SK-N-SH (cell line): ENCODE measurements at regions not wholly inside any gene's neighbourhood (a gene's known extent, or its start where the extent isn't known, plus 50 kb on each side); places are given as distances from the start of the nearest gene placed in this dataset.

Source experiments
- CTCF ChIA-PET: fragments of 300-600, 350-600 bp; formaldehyde crosslinking; extraction: SDS; loops from one replicate; lab custom pipeline; 2021; lab: Yijun Ruan, JAX
- POLR2A ChIA-PET: fragments of 350-600 bp; sonication (Branson Sonifier 250); formaldehyde crosslinking; extraction: SDS; loops from one replicate; lab custom pipeline; 2020; ENCODE audit warnings: antibody characterized with exemption, inconsistent platforms; lab: Yijun Ruan, JAX
- DNase-seq: peaks from one replicate; pipeline ENCODE4 v3.0.0; 2012
- H2AFZ ChIP-seq: fragments of 200-600 bp; sonication (generic); 2 replicates; pipeline ENCODE4 v1.8.1; 2016; ENCODE audit warnings: antibody characterized with exemption, mild to moderate bottlenecking, low read depth
- H3F3A ChIP-seq: fragments of 200-600 bp; sonication (generic); replicated peaks from 2 replicates; pipeline ENCODE3; 2016; ENCODE audit warnings: antibody characterized with exemption, mild to moderate bottlenecking; ENCODE audit not compliant: insufficient read depth
- H3K27ac ChIP-seq, 2 experiments: fragments of 200-500 bp in 1 of 2; fragments of 200-600 bp in 1 of 2; sonication (Bioruptor generic) in 1 of 2; sonication (generic), shearing (Covaris generic) in 1 of 2; 2 replicates each; pipeline versions ENCODE4 v1.5.1 to v1.6.1; 2014 to 2016; ENCODE audit warnings: low read depth in 2 of 2, inconsistent platforms in 1 of 2, low read length in 1 of 2, mild to moderate bottlenecking in 1 of 2, mixed read lengths in 1 of 2
- H3K27me3 ChIP-seq: fragments of 200-600 bp; sonication (generic), shearing (Covaris generic); 2 replicates; pipeline ENCODE4 v1.6.1; 2016; ENCODE audit warnings: mixed run types; ENCODE audit not compliant: insufficient read depth
- H3K36me3 ChIP-seq, 2 experiments: fragments of 200-500 bp in 1 of 2; fragments of 200-600 bp in 1 of 2; sonication (Bioruptor generic) in 1 of 2; sonication (generic) in 1 of 2; replicated peaks in 1 of 2; 2 replicates each; pipeline versions ENCODE3 to v1.5.1; 2014 to 2016; ENCODE audit warnings: low read length in 1 of 2, mild to moderate bottlenecking in 1 of 2; ENCODE audit not compliant: insufficient read depth in 2 of 2, control insufficient read depth in 1 of 2
- H3K4me1 ChIP-seq, 2 experiments: fragments of 200-500 bp in 1 of 2; fragments of 200-600 bp in 1 of 2; sonication (Bioruptor generic) in 1 of 2; sonication (generic), shearing (Covaris generic) in 1 of 2; 2 replicates each; pipeline versions ENCODE4 v1.5.1 to v1.6.1; 2014 to 2016; ENCODE audit warnings: low read depth in 1 of 2, low read length in 1 of 2, mixed run types in 1 of 2; ENCODE audit not compliant: insufficient read depth in 2 of 2, control insufficient read depth in 1 of 2
- H3K4me2 ChIP-seq: fragments of 200-600 bp; sonication (generic), shearing (Covaris generic); 2 replicates; pipeline ENCODE4 v1.6.1; 2017; ENCODE audit warnings: mixed run types
- H3K4me3 ChIP-seq, 2 experiments: fragments of 200-500 bp in 1 of 2; fragments of 200-600 bp in 1 of 2; sonication (Bioruptor generic) in 1 of 2; sonication (generic), shearing (Covaris generic) in 1 of 2; 2 replicates each; pipeline versions ENCODE4 v1.5.1 to v1.8.1; 2014 to 2016; ENCODE audit warnings: low read depth in 2 of 2, inconsistent platforms in 1 of 2, low read length in 1 of 2, mild to moderate bottlenecking in 1 of 2, mixed read lengths in 1 of 2, moderate library complexity in 1 of 2
- H3K79me2 ChIP-seq: fragments of 200-600 bp; sonication (generic); 2 replicates; pipeline ENCODE4 v1.8.1; 2017; ENCODE audit warnings: mild to moderate bottlenecking; ENCODE audit not compliant: insufficient read depth
- H3K9ac ChIP-seq: fragments of 200-600 bp; sonication (generic); 2 replicates; pipeline ENCODE4 v1.6.1; 2017; ENCODE audit warnings: mixed run types
- H3K9me2 ChIP-seq: fragments of 200-600 bp; sonication (generic); 2 replicates; pipeline ENCODE4 v1.6.1; 2017; ENCODE audit warnings: mixed run types
- H3K9me3 ChIP-seq: fragments of 200-600 bp; sonication (generic); 2 replicates; pipeline ENCODE4 v1.6.1; 2017; ENCODE audit warnings: mixed run types, mild to moderate bottlenecking, moderate library complexity
- H4K20me1 ChIP-seq: fragments of 200-600 bp; sonication (generic); 2 replicates; pipeline ENCODE4 v1.6.1; 2017; ENCODE audit warnings: mild to moderate bottlenecking, mixed run types; ENCODE audit not compliant: insufficient read depth
- ELF1 ChIP-seq: IDR thresholded peaks from 2 replicates; pipeline ENCODE4 v1.4.0; 2012
- EZH2phosphoT487 ChIP-seq: fragments of 200-600 bp; sonication (generic); IDR thresholded peaks from 2 replicates; pipeline ENCODE4 v1.6.1; 2017; ENCODE audit warnings: low read depth, mixed run types, mild to moderate bottlenecking, antibody characterized with exemption, moderate library complexity, borderline replicate concordance
- FOXJ3 ChIP-seq: sonication (generic); formaldehyde crosslinking; IDR thresholded peaks from 2 replicates; pipeline ENCODE4 v1.5.1; 2020; ENCODE audit warnings: mild to moderate bottlenecking, missing genetic modification reagents
- GABPA ChIP-seq: IDR thresholded peaks from 2 replicates; pipeline ENCODE4 v1.4.0; 2012; ENCODE audit warnings: low read depth, mild to moderate bottlenecking
- MEF2A ChIP-seq: IDR thresholded peaks from 2 replicates; pipeline ENCODE4 v1.4.0; 2012; ENCODE audit warnings: low read depth, borderline replicate concordance
- MXI1 ChIP-seq: IDR thresholded peaks from 2 replicates; pipeline ENCODE4 v1.6.1; 2012; ENCODE audit warnings: mild to moderate bottlenecking, low read depth, low read length, improper control_type of control experiment
- NFIC ChIP-seq: IDR thresholded peaks from 2 replicates; pipeline ENCODE4 v1.4.0; 2012; ENCODE audit warnings: borderline replicate concordance
- POLR2AphosphoS5 ChIP-seq: IDR thresholded peaks from 2 replicates; pipeline ENCODE4 v1.6.1; 2012; ENCODE audit warnings: low read depth, low read length
- RAD21 ChIP-seq: IDR thresholded peaks from 2 replicates; pipeline ENCODE4 v1.6.1; 2012; ENCODE audit warnings: mild to moderate bottlenecking, low read length
- SIN3A ChIP-seq: IDR thresholded peaks from 2 replicates; pipeline ENCODE4 v1.6.1; 2012; ENCODE audit warnings: low read depth, mild to moderate bottlenecking, low read length, moderate library complexity, borderline replicate concordance
- TEAD4 ChIP-seq: IDR thresholded peaks from 2 replicates; pipeline ENCODE4 v1.4.0; 2012; ENCODE audit warnings: mild to moderate bottlenecking, borderline replicate concordance; ENCODE audit not compliant: insufficient read depth
- YY1 ChIP-seq: IDR thresholded peaks from 2 replicates; pipeline ENCODE4 v1.4.0; 2012; ENCODE audit warnings: low read depth, mild to moderate bottlenecking
- WGBS: methylation state at CpG from one replicate; pipeline ENCODE4 v1.1.6; 2017; ENCODE audit warnings: low lambda C conversion rate; 5-methylcytosine and 5-hydroxymethylcytosine counted together
- TF ChIP-seq, protein P1 (sequence below): IDR thresholded peaks from 2 replicates; pipeline ENCODE4 v1.6.1; 2012; ENCODE audit warnings: mild to moderate bottlenecking, low read depth, low read length, moderate library complexity
- TF ChIP-seq, protein P2 (sequence below): fragments of 150-350 bp; IDR thresholded peaks from 2 replicates; pipeline ENCODE4 v1.6.1; 2016; ENCODE audit warnings: mild to moderate bottlenecking, low read depth, low read length

DNA sequence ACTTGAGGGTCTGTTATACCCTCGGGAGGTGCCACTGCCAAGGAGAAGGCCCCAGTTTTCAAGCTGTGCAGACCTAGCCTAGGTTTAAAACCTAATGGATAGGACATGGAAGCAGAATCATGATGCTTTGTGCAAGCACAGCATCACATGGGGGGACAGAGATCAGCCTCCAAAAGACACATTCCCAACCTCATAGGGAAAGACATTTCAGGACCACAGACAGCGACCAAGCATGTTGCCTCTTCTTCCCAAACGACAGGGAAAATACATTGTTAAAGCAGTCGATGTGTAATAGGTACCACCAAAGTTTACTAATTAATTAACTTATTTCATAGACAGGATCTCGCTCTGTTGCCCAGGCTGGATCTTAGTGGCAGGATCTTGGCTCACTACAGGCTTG, 573.9 kb downstream of the TCERG1L start:
- no peaks in the 10 kb centered on the region for H3K27me3 ChIP-seq
- H3K9me3 ChIP-seq: no peaks in the 10 kb centered on the region
- DNase-seq: no peak
- H3K79me2 ChIP-seq: no peaks in the 10 kb centered on the region
- POLR2A ChIA-PET: no interaction called here
- no peaks in the 10 kb centered on the region for H3K9me2 ChIP-seq
- no peaks in the 10 kb centered on the region for H4K20me1 ChIP-seq
- whole genome bisulfite sequencing: 23% methylated on average over 5 of the region's 5 CpGs
- CTCF ChIA-PET: interaction anchor here (1.0 to 1.2 kb wide), 2 partner anchors 13 to 31 kb away, joined by 3 to 4 read pairs; no protein-coding TSS in a partner anchor
- no peak overlapping the region for H3K9ac ChIP-seq
- no peak overlapping the region for H3K4me3 ChIP-seq
- no peak overlapping the region for H2AFZ ChIP-seq
- no peaks in the 10 kb centered on the region for H3F3A ChIP-seq
- peaks cover 0 to 3% of the 10 kb centered on the region in 2 experiments; a peak in 1 of 4 replicates for H3K4me1 ChIP-seq
- TF ChIP-seq, protein P1, sequence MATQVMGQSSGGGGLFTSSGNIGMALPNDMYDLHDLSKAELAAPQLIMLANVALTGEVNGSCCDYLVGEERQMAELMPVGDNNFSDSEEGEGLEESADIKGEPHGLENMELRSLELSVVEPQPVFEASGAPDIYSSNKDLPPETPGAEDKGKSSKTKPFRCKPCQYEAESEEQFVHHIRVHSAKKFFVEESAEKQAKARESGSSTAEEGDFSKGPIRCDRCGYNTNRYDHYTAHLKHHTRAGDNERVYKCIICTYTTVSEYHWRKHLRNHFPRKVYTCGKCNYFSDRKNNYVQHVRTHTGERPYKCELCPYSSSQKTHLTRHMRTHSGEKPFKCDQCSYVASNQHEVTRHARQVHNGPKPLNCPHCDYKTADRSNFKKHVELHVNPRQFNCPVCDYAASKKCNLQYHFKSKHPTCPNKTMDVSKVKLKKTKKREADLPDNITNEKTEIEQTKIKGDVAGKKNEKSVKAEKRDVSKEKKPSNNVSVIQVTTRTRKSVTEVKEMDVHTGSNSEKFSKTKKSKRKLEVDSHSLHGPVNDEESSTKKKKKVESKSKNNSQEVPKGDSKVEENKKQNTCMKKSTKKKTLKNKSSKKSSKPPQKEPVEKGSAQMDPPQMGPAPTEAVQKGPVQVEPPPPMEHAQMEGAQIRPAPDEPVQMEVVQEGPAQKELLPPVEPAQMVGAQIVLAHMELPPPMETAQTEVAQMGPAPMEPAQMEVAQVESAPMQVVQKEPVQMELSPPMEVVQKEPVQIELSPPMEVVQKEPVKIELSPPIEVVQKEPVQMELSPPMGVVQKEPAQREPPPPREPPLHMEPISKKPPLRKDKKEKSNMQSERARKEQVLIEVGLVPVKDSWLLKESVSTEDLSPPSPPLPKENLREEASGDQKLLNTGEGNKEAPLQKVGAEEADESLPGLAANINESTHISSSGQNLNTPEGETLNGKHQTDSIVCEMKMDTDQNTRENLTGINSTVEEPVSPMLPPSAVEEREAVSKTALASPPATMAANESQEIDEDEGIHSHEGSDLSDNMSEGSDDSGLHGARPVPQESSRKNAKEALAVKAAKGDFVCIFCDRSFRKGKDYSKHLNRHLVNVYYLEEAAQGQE: peak; percentile 61
- TF ChIP-seq RAD21: no peak
- no peak for TF ChIP-seq FOXJ3
- TF ChIP-seq TEAD4: no peak
- TF ChIP-seq, protein P2, sequence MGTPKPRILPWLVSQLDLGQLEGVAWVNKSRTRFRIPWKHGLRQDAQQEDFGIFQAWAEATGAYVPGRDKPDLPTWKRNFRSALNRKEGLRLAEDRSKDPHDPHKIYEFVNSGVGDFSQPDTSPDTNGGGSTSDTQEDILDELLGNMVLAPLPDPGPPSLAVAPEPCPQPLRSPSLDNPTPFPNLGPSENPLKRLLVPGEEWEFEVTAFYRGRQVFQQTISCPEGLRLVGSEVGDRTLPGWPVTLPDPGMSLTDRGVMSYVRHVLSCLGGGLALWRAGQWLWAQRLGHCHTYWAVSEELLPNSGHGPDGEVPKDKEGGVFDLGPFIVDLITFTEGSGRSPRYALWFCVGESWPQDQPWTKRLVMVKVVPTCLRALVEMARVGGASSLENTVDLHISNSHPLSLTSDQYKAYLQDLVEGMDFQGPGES: no peak
- TF ChIP-seq ELF1: no peak
- H3K4me2 ChIP-seq: no peak overlapping the region
- no peak overlapping the region for H3K27ac ChIP-seq
- no peaks in the 10 kb centered on the region for H3K36me3 ChIP-seq

DNA sequence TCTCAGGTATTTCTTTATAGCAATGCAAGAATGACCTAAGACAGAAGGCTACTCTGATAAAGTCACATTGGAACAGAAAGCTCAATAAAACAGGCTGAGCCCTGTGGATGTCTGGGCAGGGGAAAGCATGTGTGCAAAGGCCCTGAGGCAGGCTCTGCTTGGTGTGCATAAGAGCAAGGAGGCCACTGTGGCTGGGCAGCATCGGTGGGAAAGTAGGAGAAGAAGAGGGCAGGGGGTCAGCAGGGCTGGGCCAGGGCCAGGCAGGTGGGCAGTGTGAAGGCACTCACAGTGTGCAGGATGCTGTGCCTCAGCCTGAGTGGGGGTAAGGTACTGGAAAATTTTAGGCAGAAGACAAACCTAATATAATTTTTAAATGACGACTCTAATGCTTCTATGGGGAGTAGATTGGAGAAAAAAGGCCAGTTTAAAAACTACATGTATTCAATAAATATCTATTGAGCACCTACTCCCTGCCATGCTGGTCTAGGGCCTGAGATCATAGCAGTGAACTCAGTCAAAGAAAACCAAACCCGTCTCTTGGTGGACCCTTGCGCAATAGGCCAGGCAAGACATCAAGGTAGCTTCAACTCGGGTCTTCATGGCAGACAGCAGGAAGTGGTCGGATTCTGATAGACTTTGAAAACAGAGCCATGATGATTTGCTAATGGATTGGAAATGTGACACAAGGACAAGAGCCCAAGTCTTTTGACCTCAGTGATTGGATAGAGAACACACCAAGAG, 572.3 kb downstream of the TCERG1L start:
- Histone ChIP-seq H3K9ac (no peak overlapping the region), H3K27ac (no peak overlapping the region), H3K79me2 (no peaks in the 10 kb centered on the region), H2AFZ (no peak overlapping the region), H3K4me1 (peaks cover 0 to 3% of the 10 kb centered on the region in 2 experiments; a peak in 1 of 4 replicates), H3K9me2 (no peaks in the 10 kb centered on the region), H3K4me3 (no peak overlapping the region), H3F3A (no peaks in the 10 kb centered on the region), H4K20me1 (no peaks in the 10 kb centered on the region)
- POLR2A ChIA-PET: no interaction called here
- TF ChIP-seq SIN3A (no peak), EZH2phosphoT487 (no peak), POLR2AphosphoS5 (no peak), GABPA (no peak), FOXJ3 (no peak), NFIC (no peak), MEF2A (no peak), MXI1 (no peak), YY1 (no peak), TEAD4 (no peak)
- TF ChIP-seq, all 33 proteins: peak for 0
- no peaks in the 10 kb centered on the region for H3K27me3 ChIP-seq
- CTCF ChIA-PET: no interaction called here
- H3K36me3 ChIP-seq: no peaks in the 10 kb centered on the region
- no peaks in the 10 kb centered on the region for H3K9me3 ChIP-seq
- H3K4me2 ChIP-seq: no peak overlapping the region
- no peak for DNase-seq
- WGBS: 55% methylated on average over 6 of the region's 6 CpGs
